GM19467 (cell line): ENCODE measurements at regions not wholly inside any gene's neighbourhood (a gene's known extent, or its start where the extent isn't known, plus 50 kb on each side); places are given as distances from the start of the nearest gene placed in this dataset.

ENCODE experiments used
- ATAC-seq: cut with Tn5 transposase; IDR thresholded peaks from one replicate; pipeline ENCODE4 v1.9.1; 2021; ENCODE audit warnings: mild to moderate bottlenecking, moderate library complexity; ENCODE audit not compliant: unreplicated experiment

GRCh38 chr14:85291731-85292130, 238.2 kb upstream of the FLRT2 start:
- ATAC-seq = no peak

- ATAC-seq = no peak
Measured at GRCh38 chr14:85293612-85294234, 236.2 kb upstream of the FLRT2 start.

- no peak for ATAC-seq
Measured at GRCh38 chr14:85295318-85295717, 234.6 kb upstream of the FLRT2 start.

- no peak for ATAC-seq
Measured at GRCh38 chr14:85296456-85297210, 233.3 kb upstream of the FLRT2 start.

GRCh38 chr14:85300107-85300506, 229.8 kb upstream of the FLRT2 start:
- no peak for ATAC-seq

- ATAC-seq = no peak
Measured at GRCh38 chr14:85301506-85301905, 228.4 kb upstream of the FLRT2 start.

- ATAC-seq = no peak
Measured at GRCh38 chr14:85306024-85306423, 223.9 kb upstream of the FLRT2 start.

- no peak for ATAC-seq
Measured at GRCh38 chr14:85308531-85309300, 221.2 kb upstream of the FLRT2 start.

- ATAC-seq = no peak
Measured at GRCh38 chr14:85310491-85311272, 219.3 kb upstream of the FLRT2 start.

GRCh38 chr14:85313560-85314207, 216.3 kb upstream of the FLRT2 start:
- ATAC-seq = no peak

- no peak for ATAC-seq
Measured at GRCh38 chr14:85315290-85315689, 214.7 kb upstream of the FLRT2 start.

- ATAC-seq = no peak
Measured at GRCh38 chr14:85315733-85316290, 214.1 kb upstream of the FLRT2 start.

- no peak for ATAC-seq
Measured at GRCh38 chr14:85316701-85317410, 213.1 kb upstream of the FLRT2 start.

- no peak for ATAC-seq
Measured at GRCh38 chr14:85317491-85318021, 212.4 kb upstream of the FLRT2 start.

GRCh38 chr14:85319101-85319500, 210.8 kb upstream of the FLRT2 start:
- no peak for ATAC-seq

- no peak for ATAC-seq
Measured at GRCh38 chr14:85319998-85320630, 209.8 kb upstream of the FLRT2 start.

- no peak for ATAC-seq
Measured at GRCh38 chr14:85325134-85326017, 204.6 kb upstream of the FLRT2 start.

GRCh38 chr14:85332401-85332800, 197.5 kb upstream of the FLRT2 start:
- no peak for ATAC-seq
